ENCODE measurements at regions not wholly inside any gene's neighbourhood (a gene's known extent, or its start where the extent isn't known, plus 50 kb on each side); places are given as distances from the start of the nearest gene placed in this dataset.

DNA sequence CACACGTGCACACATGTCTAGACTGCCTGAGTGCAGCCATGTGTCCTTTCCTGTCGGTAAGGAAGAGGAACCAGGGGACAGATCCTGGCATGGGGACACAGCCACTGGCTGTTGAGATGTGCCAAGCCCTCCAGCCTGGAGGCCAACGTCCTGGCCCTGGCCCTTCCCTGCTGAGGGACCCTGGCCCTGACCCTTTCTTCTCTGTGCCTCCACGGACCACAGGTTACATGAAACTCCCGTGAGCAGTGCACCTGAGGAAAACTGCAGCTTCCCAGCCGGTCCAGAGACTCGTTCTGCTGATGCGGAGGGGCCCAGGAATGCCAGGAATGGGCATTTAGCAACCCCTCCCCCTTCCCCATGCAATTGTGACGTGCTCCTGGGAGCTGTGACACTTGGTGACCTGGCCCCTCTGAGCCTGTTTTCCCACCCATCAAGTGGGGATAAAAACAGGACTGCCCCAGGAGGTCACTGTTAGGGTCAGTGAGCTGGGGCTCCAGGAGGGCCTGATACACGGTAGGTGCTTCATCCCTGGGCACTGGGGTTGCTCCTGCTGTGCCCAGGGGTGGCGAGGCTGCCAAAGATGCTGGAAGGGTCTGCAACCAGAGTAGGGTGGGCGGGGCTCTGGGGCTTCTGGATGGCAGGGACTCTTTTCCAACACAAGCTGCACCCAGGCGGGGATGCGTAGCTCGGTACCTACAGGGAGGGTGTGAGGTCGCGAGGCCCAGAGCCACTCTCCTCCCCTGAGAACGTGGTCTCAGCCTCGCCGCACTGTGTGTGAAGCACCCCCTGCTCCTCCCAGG lies 151.5 kb downstream of the C9orf50 start:
- no peak for DNase-seq

DNA sequence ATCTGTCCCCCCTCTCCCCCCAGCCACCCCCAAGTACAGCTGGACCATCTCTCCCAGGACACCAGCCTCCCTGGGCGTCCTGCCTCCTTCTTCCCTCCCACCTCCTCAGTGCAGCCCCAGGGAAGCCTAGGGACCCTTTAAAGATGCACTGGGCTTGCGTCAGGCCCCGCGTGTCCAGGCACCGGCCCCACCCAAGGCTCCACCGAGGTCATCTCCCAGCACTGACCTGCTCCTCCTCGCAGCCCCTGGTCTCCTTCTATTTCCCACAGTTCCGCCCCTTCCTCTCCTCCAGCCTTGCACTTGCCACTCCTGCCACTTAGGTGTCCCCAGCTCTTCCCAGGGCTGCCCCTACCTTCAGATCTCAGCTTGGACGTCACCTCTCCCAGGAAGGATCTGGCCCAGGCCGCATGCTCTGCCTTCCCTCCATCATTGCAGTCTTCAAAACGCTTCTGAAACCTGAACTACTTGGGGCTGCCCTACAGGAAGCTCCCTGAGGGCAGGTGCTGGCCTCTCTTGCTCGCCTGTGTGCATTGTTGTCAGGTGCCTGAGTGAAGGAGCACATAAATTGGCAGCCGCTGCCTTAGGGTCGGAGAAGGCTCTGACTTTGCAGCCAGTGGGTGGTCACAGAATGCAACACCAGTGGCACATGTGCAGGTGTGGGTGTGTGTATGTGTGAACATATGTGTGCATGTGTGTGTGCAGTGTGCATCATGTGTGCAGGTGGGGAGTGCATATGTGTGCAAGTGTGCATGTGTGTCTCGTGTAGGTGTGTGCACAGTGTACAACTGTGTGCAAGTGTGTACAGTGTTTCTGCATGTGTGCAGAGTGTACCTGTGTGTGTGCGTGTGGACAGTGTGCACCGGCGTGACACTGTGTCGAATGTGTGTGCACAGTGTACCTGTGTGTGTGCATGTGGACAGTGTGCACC lies 152.9 kb downstream of the C9orf50 start:
- DNase-seq: no peak

DNA sequence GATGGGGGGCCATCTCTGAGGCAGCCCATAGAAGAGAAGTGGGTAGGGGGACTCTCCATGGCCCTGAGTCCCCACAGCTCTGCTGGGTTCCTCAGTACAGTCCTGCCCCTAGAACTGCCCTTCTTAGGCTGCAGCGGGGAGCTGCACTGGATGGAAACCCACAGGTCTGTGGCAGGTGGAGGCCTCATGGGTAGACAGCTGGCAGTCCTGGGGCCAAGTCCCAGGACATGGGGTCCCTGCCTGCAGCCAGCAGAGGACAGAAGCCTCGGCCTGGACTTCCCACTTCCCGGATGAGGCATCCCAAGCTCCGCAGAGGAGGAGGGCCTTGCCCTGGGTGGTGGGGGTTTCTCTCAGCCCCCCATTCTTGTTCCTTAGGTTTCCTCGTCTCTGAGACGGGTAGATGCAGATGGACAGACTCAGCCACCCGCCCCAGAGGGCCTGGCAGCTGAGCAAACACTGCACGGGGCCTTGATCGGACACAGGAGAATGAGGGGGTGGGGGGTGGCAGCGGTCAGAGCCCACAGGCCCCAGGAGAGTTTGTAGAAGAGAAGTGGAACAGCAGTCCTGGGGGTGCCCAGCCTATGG lies 153.8 kb downstream of the C9orf50 start:
- DNase-seq: no peak

DNA sequence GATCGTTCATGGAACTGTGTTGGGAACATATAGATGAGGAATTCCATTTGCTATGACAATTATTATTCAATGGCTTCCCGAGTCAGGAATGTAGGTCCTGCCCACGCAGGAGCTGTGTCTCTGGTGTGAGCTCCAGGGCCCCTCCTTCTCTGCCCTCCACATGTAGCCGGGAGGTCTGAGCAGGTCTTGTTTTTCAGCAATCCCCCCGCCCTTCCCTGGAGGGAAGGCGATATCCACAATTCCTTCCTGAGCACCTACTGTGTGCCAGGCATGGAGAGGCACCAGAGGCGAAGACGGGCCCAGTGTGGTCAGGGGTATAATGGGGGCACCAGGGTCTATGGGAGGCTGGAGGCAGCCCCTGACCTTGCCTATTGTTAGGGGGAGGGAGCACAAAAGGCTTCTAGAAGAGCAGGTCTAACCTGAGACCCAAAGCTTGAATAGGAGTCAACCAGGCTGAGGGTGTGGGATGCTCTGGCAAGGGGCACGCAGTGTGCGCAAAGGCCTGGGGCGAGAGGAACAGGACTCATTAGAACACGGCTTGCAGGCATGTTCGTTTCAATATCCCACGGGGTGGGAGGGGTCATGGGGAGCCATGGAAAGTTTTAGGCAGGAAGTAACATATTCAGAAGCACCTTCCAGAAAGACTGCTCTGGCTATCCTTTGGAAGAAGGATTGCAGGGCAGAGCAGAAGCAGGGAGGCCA lies 154.9 kb downstream of the C9orf50 start:
- no peak for DNase-seq

DNA sequence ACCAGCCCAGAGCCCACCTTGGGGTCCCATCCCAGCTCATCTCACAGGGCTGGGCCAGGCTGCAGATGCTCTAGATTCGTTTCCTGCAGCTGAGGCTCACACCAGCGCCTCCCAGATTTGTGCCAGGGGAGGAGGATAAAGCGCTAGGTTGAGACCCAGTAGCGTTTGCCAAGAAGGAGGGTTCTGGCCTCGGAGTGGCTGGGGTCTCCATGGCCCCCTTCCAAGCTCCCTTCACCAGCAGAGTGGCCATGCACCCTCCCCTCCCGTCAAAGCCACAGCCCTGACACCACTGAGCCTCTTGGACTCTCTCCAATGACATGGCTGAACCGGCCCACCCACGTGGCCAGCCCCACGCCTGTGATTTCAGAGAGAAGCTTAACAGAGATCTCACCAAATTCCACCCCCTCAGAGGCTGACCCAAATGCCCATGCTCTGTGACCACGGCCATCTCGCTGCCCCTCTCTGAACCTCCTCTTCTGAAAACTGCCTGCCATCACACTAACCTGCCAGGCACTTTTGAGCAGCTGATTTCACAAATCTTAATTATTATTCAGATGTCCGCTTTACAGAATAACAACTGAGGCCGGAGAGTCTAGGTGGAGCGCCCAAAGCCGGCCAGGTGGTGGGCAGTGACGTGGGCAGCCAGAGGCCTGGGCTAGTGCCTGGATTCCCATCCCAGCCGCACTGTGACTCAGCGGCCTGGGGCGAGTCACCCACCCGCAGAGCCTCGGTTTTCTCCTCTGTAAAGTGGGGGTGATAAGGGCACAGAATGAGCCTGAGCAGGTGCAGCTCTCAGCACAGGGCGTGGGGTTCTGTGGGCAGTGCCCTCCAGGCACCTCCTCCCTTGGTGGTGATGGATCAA lies 155.7 kb downstream of the C9orf50 start:
- no peak for DNase-seq

DNA sequence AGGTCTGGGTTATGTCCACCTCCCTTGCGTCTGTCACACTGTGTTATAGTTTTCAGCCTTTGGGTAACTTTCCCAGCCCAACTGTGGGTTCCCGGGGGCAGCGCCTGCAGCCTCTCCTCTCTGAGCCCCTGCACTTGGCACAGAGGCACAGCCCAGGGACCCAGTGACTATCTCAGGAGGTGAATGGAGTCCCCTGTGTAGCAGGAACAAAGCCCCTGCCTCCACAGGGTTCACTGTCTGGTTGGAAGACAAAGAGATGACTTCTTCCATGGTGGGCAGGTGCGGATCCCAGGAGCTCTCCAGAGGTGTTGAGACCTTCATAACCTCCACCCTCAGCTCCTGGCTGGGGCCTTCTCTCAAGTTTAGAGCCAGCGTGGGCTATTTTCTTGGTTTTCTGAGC lies 156.9 kb downstream of the C9orf50 start:
- DNase-seq: no peak

DNA sequence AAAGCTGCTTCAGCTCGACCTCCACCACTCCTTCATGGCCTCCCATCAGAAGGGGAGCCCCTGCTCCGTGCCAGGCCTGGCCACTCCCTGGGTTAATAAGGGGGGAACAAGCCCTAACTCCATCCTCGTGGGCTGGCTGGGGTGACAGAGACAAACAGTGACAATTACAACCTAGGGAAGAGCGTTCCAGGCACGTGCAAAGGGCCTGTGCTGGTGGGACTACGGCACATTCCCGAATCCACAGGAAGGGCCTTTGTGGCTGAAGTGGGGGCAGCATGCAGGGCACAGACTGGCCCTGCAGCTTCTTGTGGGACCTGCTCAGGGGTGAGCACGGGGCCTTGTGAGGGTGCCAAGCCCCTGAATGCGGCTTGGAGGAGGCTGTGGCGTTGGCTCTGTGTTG lies 157.4 kb downstream of the C9orf50 start:
- DNase-seq: no peak

DNA sequence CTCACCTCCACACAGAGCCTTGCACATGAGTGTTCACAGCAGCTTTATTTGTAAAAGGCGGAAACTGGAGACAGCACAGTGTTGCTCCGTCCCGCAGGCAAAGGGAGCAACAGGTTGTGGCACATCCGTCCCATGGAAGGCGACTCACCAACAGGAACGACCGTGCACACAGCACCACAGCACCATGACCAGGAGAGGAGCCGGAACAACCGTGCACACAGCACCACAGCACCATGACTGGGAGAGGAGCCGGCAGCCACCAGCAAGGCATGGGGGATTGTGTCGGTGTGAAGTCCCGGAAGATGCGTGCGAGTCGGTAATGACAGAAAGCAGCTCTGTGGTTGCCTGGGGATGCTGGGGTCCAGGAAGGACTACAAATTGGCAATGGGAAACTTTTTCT lies 158.5 kb downstream of the C9orf50 start:
- no peak for DNase-seq

DNA sequence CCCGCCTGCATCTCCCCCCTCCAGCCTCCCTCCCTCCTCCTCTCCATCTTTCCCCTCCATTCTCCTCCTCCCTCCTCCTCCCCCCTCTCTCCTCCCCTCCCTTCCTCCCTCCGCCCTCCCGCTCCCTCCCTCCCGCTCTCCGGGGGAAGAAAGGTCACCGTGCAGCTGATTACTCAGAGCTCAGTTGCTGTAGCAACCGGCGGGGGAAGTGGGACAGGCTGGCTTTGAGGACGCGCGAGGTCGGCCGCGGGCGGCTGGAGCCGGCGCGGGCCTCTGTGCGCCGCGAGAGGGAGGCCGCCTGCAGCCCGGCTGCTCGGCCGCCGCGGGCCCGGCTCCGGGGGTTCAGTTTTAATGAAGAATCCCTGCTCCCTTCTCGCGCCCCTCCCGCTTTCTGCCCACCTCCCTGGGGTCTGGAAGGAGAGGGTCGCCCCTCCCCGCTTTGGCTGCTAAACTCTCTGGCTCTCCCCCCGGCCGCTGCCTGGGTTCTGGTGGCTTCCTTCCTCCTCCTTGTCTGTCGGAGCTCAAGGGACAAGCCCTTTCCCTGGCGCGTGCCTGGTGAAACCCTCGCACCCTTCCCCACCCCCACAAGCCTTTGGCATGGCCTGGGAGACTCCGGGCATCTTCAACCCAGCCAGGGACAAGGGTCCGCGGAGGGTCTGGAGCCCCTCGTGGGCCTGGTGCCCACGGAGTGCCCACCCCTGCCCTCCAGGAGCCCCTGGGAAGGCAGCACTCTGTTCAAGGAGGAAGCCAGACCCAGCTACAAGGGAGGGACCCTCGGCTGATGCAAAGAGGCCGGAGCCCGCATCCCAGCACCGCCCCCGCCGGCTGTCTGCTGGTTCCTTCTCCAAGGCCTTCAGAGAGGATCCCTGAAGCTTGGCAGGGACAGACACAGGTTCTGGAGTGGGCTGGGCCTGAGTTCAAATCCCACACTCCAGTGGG lies 160.3 kb downstream of the C9orf50 start:
- peak; percentile 91 to 93 for DNase-seq

DNA sequence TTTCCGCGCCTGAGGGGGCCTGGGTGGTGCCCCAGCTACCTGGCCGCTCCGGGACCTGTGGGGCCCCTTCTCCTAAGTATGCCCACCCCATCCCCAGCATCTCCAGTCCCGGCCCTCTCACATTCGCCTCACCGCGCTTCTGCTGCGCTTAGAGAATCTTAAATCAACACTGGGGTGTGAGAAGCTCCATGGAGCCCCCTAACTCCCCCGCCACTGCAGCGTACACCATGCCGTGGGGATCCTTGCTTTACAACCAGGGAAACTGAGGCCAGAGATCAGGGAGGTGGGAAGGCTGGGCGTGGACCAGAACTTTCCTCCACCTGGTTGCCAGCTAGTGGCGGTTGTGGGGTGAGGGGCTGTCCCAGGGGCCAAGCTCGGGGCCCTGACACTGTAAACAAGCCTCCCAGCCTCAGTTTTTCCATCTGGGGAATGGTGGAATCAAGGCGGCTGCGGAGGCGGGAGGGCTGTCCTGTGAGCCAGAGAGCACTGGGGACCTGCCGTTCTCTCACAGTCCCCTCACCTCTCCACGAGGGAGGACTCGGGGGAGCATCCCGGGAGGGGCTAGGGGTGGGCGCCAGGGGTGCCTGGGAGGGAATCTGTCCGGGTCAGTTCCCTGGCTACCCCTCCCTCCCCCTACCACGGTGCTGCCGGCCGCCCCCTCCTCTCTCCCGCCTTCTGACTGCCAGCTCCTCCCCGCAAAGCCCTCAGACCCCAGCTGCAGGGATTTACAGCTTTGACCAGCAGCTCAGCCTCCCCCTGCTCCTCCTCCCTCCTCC lies 161.2 kb downstream of the C9orf50 start:
- peak; percentile 72 to 79 for DNase-seq

DNA sequence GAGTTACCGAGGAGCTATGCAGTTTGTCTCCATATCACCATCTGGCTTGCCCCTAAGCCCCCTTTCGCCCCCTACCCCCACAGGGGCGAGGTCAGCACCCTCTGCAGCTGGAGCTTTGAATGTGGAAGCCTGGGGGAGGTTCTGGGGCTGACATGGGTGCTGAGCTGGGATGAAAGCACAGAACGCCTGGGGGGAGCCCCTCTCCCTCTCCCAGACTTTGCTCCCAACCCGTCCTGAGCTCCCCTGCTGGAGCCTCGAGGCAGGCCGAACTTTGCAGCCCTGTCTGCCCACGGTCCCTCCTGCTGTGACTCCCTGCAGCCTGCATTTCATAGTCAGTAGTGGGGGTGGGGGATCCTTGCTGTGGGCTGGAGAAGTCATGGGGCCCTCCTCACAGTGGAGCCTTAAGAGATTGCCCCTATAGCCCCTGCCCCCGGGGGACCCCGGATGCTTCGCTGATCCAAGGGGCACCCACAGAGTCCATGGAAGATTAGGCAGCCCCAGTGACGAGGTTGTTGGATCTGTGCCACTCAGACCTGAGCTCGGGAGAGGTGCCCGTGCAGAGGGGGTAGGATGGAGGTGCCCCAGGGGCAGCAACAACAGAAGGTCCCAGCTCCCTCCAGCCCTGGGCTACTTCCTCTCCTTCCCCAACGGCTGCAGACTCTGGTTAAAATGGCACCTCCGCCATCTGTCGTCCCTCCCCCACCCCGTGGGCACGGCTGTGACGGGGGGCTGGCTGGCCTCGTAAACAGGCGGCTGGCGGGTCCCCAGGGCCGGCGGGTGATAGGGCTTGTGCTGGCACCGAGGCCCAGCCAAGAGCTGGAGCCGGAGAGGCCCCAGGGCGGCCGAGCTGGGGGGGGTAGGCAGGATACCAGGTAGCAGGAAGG lies 162.0 kb downstream of the C9orf50 start:
- peak; percentile 27 to 44 for DNase-seq

DNA sequence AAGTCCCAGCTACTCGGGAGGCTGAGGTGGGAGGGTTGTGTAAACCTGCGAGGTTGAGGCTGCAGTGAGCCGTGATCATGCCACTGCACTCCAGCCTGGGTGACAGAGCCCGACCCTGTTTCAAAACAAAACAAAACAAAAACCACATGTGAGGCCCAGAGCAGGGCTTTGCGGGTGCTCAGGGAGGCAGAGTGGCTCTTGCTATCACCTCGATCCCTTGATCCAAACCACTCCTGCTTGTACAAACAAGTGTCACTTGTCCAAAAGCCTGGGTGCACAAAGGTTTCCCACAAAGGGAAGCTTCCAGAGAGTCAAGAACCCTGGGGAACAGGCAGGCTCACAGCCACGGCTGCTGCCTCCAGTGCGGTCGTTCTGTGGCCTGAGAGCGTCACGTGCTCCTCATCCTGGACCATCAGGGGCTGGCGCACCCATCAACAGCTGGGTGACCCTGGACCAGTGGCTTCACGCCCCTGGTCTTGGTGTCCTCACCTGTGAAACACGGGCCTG lies 162.7 kb downstream of the C9orf50 start:
- peak; percentile 43 to 62 for DNase-seq

DNA sequence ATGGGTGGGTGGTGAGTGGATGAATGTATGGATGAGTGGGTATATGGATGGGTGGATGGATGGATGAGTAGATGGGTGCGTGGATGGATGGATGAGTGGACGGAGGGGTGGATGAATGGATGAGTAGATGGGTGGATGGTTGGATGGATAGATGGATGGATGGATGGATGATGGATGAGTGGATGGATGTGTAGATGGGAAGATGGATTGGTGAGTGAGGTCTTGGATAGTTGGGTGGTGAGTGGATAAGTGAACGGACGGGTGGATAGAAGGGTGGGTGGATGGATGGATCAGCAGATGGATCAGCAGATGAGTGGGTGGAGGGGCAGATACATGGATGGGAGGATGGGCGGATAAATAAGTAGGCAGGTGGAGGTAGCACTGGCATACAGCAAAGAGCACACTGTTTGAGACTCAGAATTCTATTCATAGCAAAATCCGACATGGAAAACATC lies 163.5 kb downstream of the C9orf50 start:
- no peak for DNase-seq

DNA sequence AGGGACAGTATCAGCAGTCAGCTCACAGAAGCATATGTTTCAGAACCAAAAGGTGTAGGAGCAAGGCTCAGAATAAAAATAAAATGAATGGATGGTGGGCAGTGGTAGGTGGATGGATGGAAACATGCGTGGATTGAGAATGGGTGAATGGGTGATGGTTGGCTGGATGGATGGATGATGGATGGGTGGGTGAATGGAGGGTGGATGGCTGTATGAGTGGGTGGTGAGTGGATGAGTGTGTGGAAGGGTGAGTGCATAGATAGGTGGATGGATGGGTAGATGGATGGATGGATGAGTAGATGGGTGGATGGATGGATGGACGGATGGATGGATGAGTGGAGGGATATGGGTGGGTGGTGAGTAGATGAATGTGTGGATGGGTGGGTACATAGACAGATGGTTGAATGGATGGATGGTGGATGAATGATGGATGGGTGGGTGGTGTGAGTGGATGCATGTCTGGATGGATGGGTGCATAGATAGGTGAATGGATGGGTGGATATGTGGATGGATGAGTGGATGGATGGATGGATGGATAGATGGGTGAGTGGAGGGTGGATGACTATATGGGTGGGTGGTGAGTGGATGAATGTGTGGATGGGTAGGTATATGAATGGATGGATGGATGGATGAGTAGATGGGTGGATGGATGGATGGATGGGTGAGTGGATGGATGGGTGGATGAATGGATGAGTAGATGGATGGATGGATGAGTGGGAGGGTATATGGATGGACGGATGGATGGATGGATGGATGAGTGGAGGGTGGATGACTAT lies 164.2 kb downstream of the C9orf50 start:
- no peak for DNase-seq

DNA sequence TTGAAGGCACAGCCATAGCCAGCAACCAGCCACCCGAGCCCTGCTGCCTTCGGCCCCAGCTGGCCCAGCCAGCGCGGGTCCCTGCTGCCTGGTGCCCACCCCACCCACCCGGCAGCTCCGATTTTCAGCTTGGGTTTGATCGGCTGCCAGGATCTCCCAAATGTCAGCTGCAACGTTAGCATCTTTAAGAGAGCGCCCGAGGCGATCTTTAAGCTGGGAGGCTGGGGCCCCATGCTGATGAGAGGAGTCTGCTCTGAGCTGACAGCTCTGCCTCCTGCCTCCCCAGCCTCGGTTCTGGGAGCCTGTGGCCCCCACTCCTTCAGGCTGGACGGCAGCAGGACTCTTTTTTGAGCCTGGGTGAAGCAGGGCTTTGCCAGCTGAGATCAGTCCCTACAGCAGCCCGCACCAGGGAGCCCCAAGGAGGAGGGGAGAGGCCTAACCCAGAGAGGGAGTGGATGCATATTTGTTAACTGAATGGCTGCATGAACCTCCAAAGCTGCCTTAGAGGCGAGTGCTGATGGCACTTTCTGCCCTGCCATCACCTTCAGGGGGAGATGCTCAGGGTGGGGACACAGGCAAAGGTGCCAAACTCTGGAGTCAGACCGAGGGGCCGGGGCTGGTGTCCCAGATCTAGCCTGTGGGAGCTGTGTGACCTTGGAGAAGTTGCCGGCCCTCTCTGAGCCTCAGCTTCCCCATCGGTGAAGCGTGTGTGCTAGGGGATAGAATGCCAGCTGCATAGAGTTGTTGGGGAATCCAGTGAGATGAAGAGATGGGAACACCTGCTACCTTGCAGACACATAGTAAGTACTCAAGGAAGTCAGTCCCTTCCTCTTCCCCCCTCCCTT lies 165.5 kb downstream of the C9orf50 start:
- no peak for DNase-seq

DNA sequence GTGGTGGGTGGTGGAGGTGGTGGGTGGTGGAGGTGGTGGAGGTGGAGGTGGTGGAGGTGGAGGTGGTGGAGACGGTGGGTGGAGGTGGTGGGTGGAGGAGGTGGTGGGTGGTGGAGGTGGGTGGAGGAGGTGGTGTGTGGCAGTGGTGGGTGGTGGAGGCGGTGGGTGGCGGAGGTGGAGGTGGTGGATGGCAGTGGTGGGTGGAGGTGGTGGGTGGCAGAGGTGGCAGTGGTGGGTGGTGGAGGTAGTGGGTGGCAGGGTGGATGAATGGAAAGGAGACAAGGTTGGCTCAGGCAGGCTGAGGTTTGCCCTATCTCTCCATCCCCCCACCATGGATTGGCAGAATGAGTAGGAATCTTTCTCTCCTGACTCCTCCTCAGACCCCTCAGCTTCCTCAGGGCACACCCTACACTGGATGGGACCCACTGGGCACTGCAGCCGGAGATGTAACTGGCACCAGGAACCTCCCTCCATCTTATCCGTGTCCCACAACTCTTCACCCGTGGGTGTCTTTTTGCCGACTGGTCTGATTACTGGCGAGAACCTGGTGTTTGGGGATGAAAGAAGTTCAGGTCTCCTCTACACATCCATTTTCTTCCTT lies 166.3 kb downstream of the C9orf50 start:
- no peak for DNase-seq
